ENCODE measurements at regions not wholly inside any gene's neighbourhood (a gene's known extent, or its start where the extent isn't known, plus 50 kb on each side); places are given as distances from the start of the nearest gene placed in this dataset.

DNA sequence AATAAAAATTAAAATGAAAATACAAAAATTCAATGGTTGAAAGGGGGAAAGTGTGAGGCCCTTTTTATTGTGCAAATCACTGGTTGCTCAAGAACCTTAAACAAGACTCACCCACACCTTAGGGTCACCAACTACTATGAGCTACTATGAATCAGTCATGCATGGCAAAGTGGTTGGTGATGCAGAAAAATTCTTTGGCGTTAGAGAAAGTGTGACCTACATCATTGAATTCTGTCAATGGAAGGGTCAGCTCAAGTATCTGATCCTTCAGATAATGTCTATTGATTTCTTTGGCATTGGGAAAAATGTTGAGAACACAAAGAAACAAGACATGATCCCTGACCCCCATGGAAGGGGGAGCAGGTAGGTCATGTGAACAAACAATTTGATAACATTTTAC is 149.7 kb upstream of the ADCY2 start:
- TF ChIP-seq, protein P1, sequence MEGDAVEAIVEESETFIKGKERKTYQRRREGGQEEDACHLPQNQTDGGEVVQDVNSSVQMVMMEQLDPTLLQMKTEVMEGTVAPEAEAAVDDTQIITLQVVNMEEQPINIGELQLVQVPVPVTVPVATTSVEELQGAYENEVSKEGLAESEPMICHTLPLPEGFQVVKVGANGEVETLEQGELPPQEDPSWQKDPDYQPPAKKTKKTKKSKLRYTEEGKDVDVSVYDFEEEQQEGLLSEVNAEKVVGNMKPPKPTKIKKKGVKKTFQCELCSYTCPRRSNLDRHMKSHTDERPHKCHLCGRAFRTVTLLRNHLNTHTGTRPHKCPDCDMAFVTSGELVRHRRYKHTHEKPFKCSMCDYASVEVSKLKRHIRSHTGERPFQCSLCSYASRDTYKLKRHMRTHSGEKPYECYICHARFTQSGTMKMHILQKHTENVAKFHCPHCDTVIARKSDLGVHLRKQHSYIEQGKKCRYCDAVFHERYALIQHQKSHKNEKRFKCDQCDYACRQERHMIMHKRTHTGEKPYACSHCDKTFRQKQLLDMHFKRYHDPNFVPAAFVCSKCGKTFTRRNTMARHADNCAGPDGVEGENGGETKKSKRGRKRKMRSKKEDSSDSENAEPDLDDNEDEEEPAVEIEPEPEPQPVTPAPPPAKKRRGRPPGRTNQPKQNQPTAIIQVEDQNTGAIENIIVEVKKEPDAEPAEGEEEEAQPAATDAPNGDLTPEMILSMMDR (IDR thresholded peaks at IDR 0.05) = no peak
- TF ChIP-seq ZFX (IDR thresholded peaks at IDR 0.05; ENCODE audit: borderline replicate concordance) = no peak
